ENCODE measurements at regions not wholly inside any gene's neighbourhood (a gene's known extent, or its start where the extent isn't known, plus 50 kb on each side); places are given as distances from the start of the nearest gene placed in this dataset.

DNA sequence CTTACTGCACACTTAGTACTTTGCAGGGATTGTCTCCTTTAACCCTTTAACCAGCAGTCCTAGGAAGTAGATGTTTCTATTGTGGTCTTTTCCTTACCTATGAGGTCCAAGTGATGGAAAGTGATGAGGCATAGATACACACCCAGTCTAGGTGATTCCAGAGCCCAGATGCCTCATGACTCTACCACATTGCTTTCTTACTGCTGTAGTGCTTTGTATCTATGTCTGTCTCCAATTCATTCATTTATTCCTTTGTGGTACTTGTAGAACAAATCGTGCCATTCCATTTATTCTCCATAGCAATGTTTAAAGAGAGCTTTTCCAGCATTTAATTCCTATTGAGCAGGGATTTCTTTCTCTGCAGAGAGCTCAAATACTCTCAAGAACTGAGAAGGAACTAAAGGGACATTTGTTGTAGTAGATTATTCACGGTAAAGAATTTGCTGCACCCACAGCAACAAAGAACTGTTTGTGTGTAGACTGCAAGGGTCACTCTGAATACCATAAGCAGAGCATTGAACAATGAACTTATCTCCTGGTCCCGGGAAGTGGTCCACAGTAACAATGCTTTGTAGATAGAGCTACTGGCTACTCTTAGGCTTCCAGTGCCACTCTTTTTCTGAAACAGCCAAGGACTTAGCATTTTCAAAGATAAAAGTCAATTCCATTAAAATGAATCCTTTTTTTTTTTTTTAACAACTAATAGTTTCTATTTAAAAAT lies 337.0 kb downstream of the PTEN start:
- TF ChIP-seq POLR2A (IDR thresholded peaks at IDR 0.05; ENCODE audit: low read depth, low read length): no peak
- TF ChIP-seq POLR2AphosphoS5 (IDR thresholded peaks at IDR 0.05; ENCODE audit: low read depth, low read length): no peak

Measured in GM12891 (cell line).